ENCODE measurements at regions not wholly inside any gene's neighbourhood (a gene's known extent, or its start where the extent isn't known, plus 50 kb on each side); places are given as distances from the start of the nearest gene placed in this dataset.

DNA sequence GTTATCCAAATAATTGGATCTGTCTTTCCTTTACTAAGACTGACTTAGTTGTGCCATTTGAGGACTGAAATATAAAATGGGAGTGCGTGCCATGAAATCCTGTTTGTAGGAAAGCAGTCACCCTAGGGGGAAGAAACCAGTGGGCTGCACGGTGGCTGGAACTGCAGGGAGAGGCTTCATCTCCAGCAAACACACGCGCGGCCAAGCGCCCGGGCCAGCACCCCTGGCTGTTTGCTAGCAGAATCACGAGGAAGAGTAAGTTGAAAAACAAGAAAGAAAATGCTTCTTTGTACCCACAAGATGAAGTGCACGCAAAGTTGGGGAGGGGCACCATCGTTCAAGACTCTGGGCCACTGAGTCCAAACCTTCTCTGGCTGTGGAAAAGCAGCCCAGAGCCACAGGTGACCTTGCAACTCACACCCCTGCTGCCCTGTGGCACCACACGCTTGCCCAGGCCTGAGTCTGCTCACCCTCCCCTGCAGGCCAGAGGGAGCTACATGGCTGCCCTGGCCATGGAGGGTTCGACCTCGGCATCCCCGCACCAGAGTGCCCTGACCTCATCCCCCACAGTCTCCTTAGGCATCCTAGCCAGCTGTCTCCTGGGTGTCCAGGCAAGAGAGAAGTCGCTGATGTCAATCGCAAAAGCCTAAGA lies 55.2 kb downstream of the IRX2 start:
- Histone ChIP-seq H3K4me3 (replicated peaks in 1 of 3; ENCODE audit: insufficient read depth in 1 of 3, low read depth in 1 of 3, low read length in 3 of 3) (no peak overlapping the region), H3K4me1 (ENCODE audit: control insufficient read depth, extremely low read depth, insufficient read depth, low read length) (no peaks in the 10 kb centered on the region), H4K20me1 (replicated peaks; ENCODE audit: control insufficient read depth, extremely low read depth, insufficient read depth, low read length) (no peaks in the 10 kb centered on the region), H3K79me2 (ENCODE audit: control insufficient read depth, insufficient read depth, low read length) (no peaks in the 10 kb centered on the region), H3K9me1 (replicated peaks; ENCODE audit: control insufficient read depth, extremely low read depth, insufficient read depth, low read length) (no peaks in the 10 kb centered on the region), H3K9me3 (replicated peaks; ENCODE audit: control insufficient read depth, insufficient read depth, low read length) (peaks cover 5% of the 10 kb centered on the region), H3K4me2 (ENCODE audit: insufficient read depth, low read length) (no peak overlapping the region), H3K27ac (ENCODE audit: insufficient read depth, low read depth, low read length) (no peak overlapping the region), H3K36me3 (ENCODE audit: control insufficient read depth in 2 of 2, extremely low read depth in 1 of 2, insufficient read depth in 2 of 2, low read length in 2 of 2) (no peaks in the 10 kb centered on the region), H3K9ac (replicated peaks; ENCODE audit: extremely low read depth, insufficient read depth, low read length) (no peak overlapping the region), H2AFZ (ENCODE audit: low read depth, low read length) (no peak overlapping the region), H3K27me3 (ENCODE audit: control insufficient read depth in 2 of 2, insufficient read depth in 2 of 2, low read length in 2 of 2) (no peaks in the 10 kb centered on the region)
- no peak for DNase-seq (ENCODE audit: low read depth, low spot score)
- ChIA-PET POLR2A (no interaction called here), CTCF (no interaction called here)
- no peak for TF ChIP-seq EZH2 (IDR thresholded peaks at IDR 0.05; ENCODE audit: borderline replicate concordance, low read depth, low read length, severe bottlenecking)
- TF ChIP-seq MYC (IDR thresholded peaks at IDR 0.05; ENCODE audit: low read depth, low read length): no peak
- TF ChIP-seq GATA2 (IDR thresholded peaks at IDR 0.05; ENCODE audit: insufficient read depth, insufficient read length, low read depth, low read length): no peak
- TF ChIP-seq, protein P1, sequence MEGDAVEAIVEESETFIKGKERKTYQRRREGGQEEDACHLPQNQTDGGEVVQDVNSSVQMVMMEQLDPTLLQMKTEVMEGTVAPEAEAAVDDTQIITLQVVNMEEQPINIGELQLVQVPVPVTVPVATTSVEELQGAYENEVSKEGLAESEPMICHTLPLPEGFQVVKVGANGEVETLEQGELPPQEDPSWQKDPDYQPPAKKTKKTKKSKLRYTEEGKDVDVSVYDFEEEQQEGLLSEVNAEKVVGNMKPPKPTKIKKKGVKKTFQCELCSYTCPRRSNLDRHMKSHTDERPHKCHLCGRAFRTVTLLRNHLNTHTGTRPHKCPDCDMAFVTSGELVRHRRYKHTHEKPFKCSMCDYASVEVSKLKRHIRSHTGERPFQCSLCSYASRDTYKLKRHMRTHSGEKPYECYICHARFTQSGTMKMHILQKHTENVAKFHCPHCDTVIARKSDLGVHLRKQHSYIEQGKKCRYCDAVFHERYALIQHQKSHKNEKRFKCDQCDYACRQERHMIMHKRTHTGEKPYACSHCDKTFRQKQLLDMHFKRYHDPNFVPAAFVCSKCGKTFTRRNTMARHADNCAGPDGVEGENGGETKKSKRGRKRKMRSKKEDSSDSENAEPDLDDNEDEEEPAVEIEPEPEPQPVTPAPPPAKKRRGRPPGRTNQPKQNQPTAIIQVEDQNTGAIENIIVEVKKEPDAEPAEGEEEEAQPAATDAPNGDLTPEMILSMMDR (IDR thresholded peaks at IDR 0.05; ENCODE audit: extremely low read depth in 1 of 2, insufficient read depth in 1 of 2, low read depth in 1 of 2, low read length in 2 of 2): no peak
- no peak for TF ChIP-seq POLR2A (IDR thresholded peaks at IDR 0.05; ENCODE audit: low read depth, low read length)
- TF ChIP-seq, protein P2, sequence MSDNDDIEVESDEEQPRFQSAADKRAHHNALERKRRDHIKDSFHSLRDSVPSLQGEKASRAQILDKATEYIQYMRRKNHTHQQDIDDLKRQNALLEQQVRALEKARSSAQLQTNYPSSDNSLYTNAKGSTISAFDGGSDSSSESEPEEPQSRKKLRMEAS (IDR thresholded peaks at IDR 0.05; ENCODE audit: insufficient read depth, insufficient read length): no peak
- TF ChIP-seq FOS (IDR thresholded peaks at IDR 0.05; ENCODE audit: borderline replicate concordance, insufficient read depth, low read length): no peak
- no peak for TF ChIP-seq JUN (IDR thresholded peaks at IDR 0.05; ENCODE audit: borderline replicate concordance, insufficient read depth, insufficient read length, low read depth)
- TF ChIP-seq POLR2AphosphoS5 (IDR thresholded peaks at IDR 0.05; ENCODE audit: insufficient read depth, low read depth, low read length): no peak
- dilution Hi-C loops (cut with MboI; ENCODE audit: extremely low pct_ligation_motif_present, low sequenced_read_pairs) (no loop called here), intact Hi-C loops (cut with micrococcal nuclease) (no loop called here)
- BruUV-seq (replicated peaks): no TSS peak
- FAIRE-seq: no peak

Measured in endothelial cell of umbilical vein (primary cell).